B cell (primary cell): ENCODE measurements at regions not wholly inside any gene's neighbourhood (a gene's known extent, or its start where the extent isn't known, plus 50 kb on each side); places are given as distances from the start of the nearest gene placed in this dataset.
"Not testable (repeated sequence)": the region's sequence is repeated elsewhere in the genome, so short reads cannot be mapped to it uniquely, and the experiment has no call there.

Source experiments
- CTCF ChIP-seq: fragments of 200-600 bp; IDR thresholded peaks from one replicate; pipeline ENCODE4 v1.8.0; 2022; ENCODE audit warnings: antibody characterized with exemption, mild to moderate bottlenecking
- EZH2 ChIP-seq: IDR thresholded peaks from 2 replicates; pipeline ENCODE4 v1.6.1; 2012; ENCODE audit warnings: borderline replicate concordance, low read depth, mild to moderate bottlenecking, moderate library complexity, low read length; ENCODE audit not compliant: insufficient read depth, poor library complexity, severe bottlenecking

GRCh38 chr5:37909610-37910266 is 69.9 kb upstream of the GDNF start:
- not testable (repeated sequence) for TF ChIP-seq CTCF, EZH2
